ENCODE measurements at regions not wholly inside any gene's neighbourhood (a gene's known extent, or its start where the extent isn't known, plus 50 kb on each side); places are given as distances from the start of the nearest gene placed in this dataset.

GRCh38 chr5:93674138-93674537, 67.3 kb downstream of the POU5F2 start:
- no peak overlapping the region for H3K9ac ChIP-seq (ENCODE audit: insufficient read depth, low read length)
- no peaks in the 10 kb centered on the region for H4K20me1 ChIP-seq (ENCODE audit: control insufficient read depth, extremely low read depth, insufficient read depth, low read length)
- no peak overlapping the region for H3K4me2 ChIP-seq (ENCODE audit: extremely low read depth, insufficient read depth, low read length)
- H3K36me3 ChIP-seq (ENCODE audit: control insufficient read depth, insufficient read depth, low read length) = no peaks in the 10 kb centered on the region
- H3K79me2 ChIP-seq (ENCODE audit: control insufficient read depth, insufficient read depth, low read length) = no peaks in the 10 kb centered on the region
- H3K4me1 ChIP-seq (ENCODE audit: control insufficient read depth, extremely low read depth, insufficient read depth, low read length) = peaks cover 15% of the 10 kb centered on the region
- H3K4me3 ChIP-seq (replicated peaks in 1 of 4; ENCODE audit: control extremely low read depth in 1 of 4, insufficient read depth in 1 of 4, low read depth in 3 of 4, low read length in 4 of 4) = no peak overlapping the region
- H2AFZ ChIP-seq (ENCODE audit: low read length) = no peak overlapping the region
- H3K27ac ChIP-seq (ENCODE audit: insufficient read depth, low read length) = no peak overlapping the region
- peak in 1 of 2 donors; percentile 19 for DNase-seq (ENCODE audit: low read depth in 2 of 2)
- no peaks in the 10 kb centered on the region for H3K27me3 ChIP-seq (ENCODE audit: control insufficient read depth, insufficient read depth, low read length)
- H3K9me3 ChIP-seq (ENCODE audit: control insufficient read depth, insufficient read depth, low read depth, low read length) = no peaks in the 10 kb centered on the region
- TF ChIP-seq EZH2 (IDR thresholded peaks at IDR 0.05; ENCODE audit: low read length, missing control alignments) (no peak), CTCF (conservative IDR thresholded peaks at IDR 0.05 in 1 of 2, IDR thresholded peaks at IDR 0.05 in 1 of 2; ENCODE audit: low read depth in 1 of 2, low read length in 2 of 2) (no peak)

GRCh38 chr5:93673316-93673954, 68.0 kb downstream of the POU5F2 start:
- Histone ChIP-seq H3K4me2 (ENCODE audit: extremely low read depth, insufficient read depth, low read length) (no peak overlapping the region), H4K20me1 (ENCODE audit: control insufficient read depth, extremely low read depth, insufficient read depth, low read length) (no peaks in the 10 kb centered on the region), H3K36me3 (ENCODE audit: control insufficient read depth, insufficient read depth, low read length) (no peaks in the 10 kb centered on the region), H3K4me3 (replicated peaks in 1 of 4; ENCODE audit: control extremely low read depth in 1 of 4, insufficient read depth in 1 of 4, low read depth in 3 of 4, low read length in 4 of 4) (no peak overlapping the region), H3K27me3 (ENCODE audit: control insufficient read depth, insufficient read depth, low read length) (no peaks in the 10 kb centered on the region), H3K9me3 (ENCODE audit: control insufficient read depth, insufficient read depth, low read depth, low read length) (no peaks in the 10 kb centered on the region), H3K27ac (ENCODE audit: insufficient read depth, low read length) (no peak overlapping the region), H3K4me1 (ENCODE audit: control insufficient read depth, extremely low read depth, insufficient read depth, low read length) (peaks cover 15% of the 10 kb centered on the region), H3K79me2 (ENCODE audit: control insufficient read depth, insufficient read depth, low read length) (no peaks in the 10 kb centered on the region), H2AFZ (ENCODE audit: low read length) (no peak overlapping the region), H3K9ac (ENCODE audit: insufficient read depth, low read length) (no peak overlapping the region)
- no peak for DNase-seq (ENCODE audit: low read depth in 2 of 2)
- TF ChIP-seq EZH2 (IDR thresholded peaks at IDR 0.05; ENCODE audit: low read length, missing control alignments) (no peak), CTCF (conservative IDR thresholded peaks at IDR 0.05 in 1 of 2, IDR thresholded peaks at IDR 0.05 in 1 of 2; ENCODE audit: low read depth in 1 of 2, low read length in 2 of 2) (no peak)

GRCh38 chr5:93665648-93666047, 75.8 kb downstream of the POU5F2 start:
- Histone ChIP-seq H3K9me3 (ENCODE audit: control insufficient read depth, insufficient read depth, low read depth, low read length) (no peaks in the 10 kb centered on the region), H2AFZ (ENCODE audit: low read length) (no peak overlapping the region), H3K9ac (ENCODE audit: insufficient read depth, low read length) (no peak overlapping the region), H3K4me3 (replicated peaks in 1 of 4; ENCODE audit: control extremely low read depth in 1 of 4, insufficient read depth in 1 of 4, low read depth in 3 of 4, low read length in 4 of 4) (no peak overlapping the region), H3K36me3 (ENCODE audit: control insufficient read depth, insufficient read depth, low read length) (no peaks in the 10 kb centered on the region), H3K4me2 (ENCODE audit: extremely low read depth, insufficient read depth, low read length) (no peak overlapping the region), H3K79me2 (ENCODE audit: control insufficient read depth, insufficient read depth, low read length) (no peaks in the 10 kb centered on the region), H3K27ac (ENCODE audit: insufficient read depth, low read length) (no peak overlapping the region), H4K20me1 (ENCODE audit: control insufficient read depth, extremely low read depth, insufficient read depth, low read length) (no peaks in the 10 kb centered on the region), H3K4me1 (ENCODE audit: control insufficient read depth, extremely low read depth, insufficient read depth, low read length) (no peaks in the 10 kb centered on the region), H3K27me3 (ENCODE audit: control insufficient read depth, insufficient read depth, low read length) (no peaks in the 10 kb centered on the region)
- DNase-seq (ENCODE audit: low read depth in 2 of 2) = no peak
- no peak for TF ChIP-seq CTCF (conservative IDR thresholded peaks at IDR 0.05 in 1 of 2, IDR thresholded peaks at IDR 0.05 in 1 of 2; ENCODE audit: low read depth in 1 of 2, low read length in 2 of 2)
- no peak for TF ChIP-seq EZH2 (IDR thresholded peaks at IDR 0.05; ENCODE audit: low read length, missing control alignments)
